ENCODE measurements at regions not wholly inside any gene's neighbourhood (a gene's known extent, or its start where the extent isn't known, plus 50 kb on each side); places are given as distances from the start of the nearest gene placed in this dataset.

DNA sequence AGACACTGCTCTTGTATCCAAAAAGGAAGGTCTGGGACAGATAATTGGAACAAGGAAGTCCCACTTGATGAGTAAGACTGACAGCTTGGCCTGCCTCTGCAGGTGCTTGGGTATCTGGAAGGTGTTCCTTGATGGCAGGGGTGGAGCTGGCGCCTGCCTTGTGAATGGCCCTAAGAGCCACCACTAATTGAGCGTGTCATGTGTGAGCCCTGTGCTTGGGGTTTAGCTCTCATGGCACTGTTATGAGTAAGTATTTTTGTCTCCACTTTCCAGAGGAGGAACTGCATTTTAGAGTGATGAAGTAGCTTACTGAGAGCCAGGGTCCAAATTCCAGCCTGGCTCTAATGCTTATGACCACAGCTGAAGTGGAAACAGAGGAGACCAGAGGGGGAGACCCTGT is 71.2 kb upstream of the NECTIN1 start:
- peaks cover 10% of the 10 kb centered on the region for H3K4me1 Mint-ChIP-seq (ENCODE audit: low read depth)
- TF ChIP-seq, protein P1, sequence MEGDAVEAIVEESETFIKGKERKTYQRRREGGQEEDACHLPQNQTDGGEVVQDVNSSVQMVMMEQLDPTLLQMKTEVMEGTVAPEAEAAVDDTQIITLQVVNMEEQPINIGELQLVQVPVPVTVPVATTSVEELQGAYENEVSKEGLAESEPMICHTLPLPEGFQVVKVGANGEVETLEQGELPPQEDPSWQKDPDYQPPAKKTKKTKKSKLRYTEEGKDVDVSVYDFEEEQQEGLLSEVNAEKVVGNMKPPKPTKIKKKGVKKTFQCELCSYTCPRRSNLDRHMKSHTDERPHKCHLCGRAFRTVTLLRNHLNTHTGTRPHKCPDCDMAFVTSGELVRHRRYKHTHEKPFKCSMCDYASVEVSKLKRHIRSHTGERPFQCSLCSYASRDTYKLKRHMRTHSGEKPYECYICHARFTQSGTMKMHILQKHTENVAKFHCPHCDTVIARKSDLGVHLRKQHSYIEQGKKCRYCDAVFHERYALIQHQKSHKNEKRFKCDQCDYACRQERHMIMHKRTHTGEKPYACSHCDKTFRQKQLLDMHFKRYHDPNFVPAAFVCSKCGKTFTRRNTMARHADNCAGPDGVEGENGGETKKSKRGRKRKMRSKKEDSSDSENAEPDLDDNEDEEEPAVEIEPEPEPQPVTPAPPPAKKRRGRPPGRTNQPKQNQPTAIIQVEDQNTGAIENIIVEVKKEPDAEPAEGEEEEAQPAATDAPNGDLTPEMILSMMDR (IDR thresholded peaks at IDR 0.05; ENCODE audit: unreplicated experiment), result no peak
- H3K4me3 Mint-ChIP-seq (ENCODE audit: low read depth), result no peak overlapping the region
- no peaks in the 10 kb centered on the region for H3K36me3 Mint-ChIP-seq (ENCODE audit: insufficient read depth)
- no peak for DNase-seq (ENCODE audit: low spot score, unreplicated experiment)
- no peaks in the 10 kb centered on the region for H3K9me3 Mint-ChIP-seq (ENCODE audit: low read depth)
- no peak overlapping the region for H3K27ac Mint-ChIP-seq
- H3K27me3 Mint-ChIP-seq, result peaks cover 31% of the 10 kb centered on the region

DNA sequence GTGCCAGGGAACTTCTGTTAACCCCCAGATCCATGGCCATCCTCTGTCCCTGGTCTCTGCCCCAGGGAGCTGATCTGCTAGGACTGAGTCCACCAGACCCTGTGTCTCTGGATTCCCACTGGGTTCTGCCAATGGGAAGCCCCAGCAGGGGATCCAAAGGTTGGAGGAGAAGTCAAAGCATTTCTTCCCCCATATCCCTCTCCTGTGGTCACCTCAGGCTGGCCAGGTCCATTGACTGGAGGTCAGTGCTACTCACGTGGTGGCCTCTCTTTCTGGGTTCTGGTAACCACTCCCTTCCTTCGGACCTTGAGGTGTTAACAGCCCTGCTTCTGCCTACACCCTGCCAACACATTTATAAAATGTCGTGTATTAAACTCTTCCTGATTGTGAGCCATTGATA is 69.7 kb upstream of the NECTIN1 start:
- Mint-ChIP-seq H3K4me1 (ENCODE audit: low read depth) (peaks cover 10% of the 10 kb centered on the region), H3K9me3 (ENCODE audit: low read depth) (no peaks in the 10 kb centered on the region), H3K36me3 (ENCODE audit: insufficient read depth) (no peaks in the 10 kb centered on the region), H3K4me3 (ENCODE audit: low read depth) (no peak overlapping the region), H3K27ac (no peak overlapping the region), H3K27me3 (peaks cover 31% of the 10 kb centered on the region)
- TF ChIP-seq, protein P1 (IDR thresholded peaks at IDR 0.05; ENCODE audit: unreplicated experiment), result no peak
- DNase-seq (ENCODE audit: low spot score, unreplicated experiment), result no peak

DNA sequence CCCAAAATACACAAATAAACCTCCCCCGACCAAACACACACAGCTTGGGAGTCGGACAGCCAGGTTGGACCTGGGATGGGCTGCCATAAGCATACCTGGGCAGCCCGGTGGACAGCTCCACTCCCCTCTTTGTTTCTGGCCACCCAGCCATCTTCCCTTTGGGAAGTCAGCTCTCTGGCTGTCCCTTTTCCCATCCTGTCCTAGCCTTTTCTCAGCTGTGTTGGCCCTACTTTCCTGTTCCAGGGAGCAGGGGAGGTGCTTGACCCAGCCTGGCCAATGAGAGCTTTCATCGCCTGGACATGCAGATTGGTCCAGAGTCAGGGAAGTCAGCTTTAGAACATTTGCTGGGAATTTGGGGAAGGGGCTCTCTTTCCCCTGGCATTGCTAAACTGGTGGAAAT is 68.7 kb upstream of the NECTIN1 start:
- Mint-ChIP-seq H3K9me3 (ENCODE audit: low read depth) (no peaks in the 10 kb centered on the region), H3K27me3 (peaks cover 36% of the 10 kb centered on the region), H3K36me3 (ENCODE audit: insufficient read depth) (no peaks in the 10 kb centered on the region), H3K27ac (no peak overlapping the region), H3K4me3 (ENCODE audit: low read depth) (no peak overlapping the region), H3K4me1 (ENCODE audit: low read depth) (peaks cover 10% of the 10 kb centered on the region)
- DNase-seq (ENCODE audit: low spot score, unreplicated experiment), result no peak
- TF ChIP-seq, protein P1 (IDR thresholded peaks at IDR 0.05; ENCODE audit: unreplicated experiment), result no peak

DNA sequence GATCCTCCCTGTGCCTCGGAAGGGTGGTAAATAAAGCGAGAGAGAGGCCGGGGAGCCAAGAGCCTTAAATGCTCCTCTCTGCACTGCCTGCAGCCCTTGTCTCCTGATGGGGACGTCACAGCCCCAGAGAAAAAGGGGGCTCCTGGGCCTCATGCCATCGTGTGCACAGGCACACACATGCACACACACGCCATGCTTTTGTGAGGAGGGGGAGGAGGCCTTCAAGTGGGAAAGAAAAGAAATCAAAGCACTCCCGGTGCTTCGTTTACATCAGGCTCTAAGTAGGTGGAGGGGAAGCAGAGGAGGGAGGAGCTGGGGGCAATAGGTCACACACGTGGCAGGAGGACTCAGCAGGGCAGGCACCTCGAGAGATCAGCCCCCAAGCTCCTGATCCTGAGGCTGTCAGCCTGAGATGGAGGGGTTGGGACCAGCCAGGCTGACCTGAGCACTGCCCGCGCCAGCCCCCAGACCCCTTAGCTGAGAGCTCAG is 68.2 kb upstream of the NECTIN1 start:
- TF ChIP-seq, protein P1 (IDR thresholded peaks at IDR 0.05; ENCODE audit: unreplicated experiment), result no peak
- no peak for DNase-seq (ENCODE audit: low spot score, unreplicated experiment)
- H3K27ac Mint-ChIP-seq, result no peak overlapping the region
- H3K4me3 Mint-ChIP-seq (ENCODE audit: low read depth), result no peak overlapping the region
- H3K36me3 Mint-ChIP-seq (ENCODE audit: insufficient read depth), result no peaks in the 10 kb centered on the region
- H3K9me3 Mint-ChIP-seq (ENCODE audit: low read depth), result no peaks in the 10 kb centered on the region
- H3K4me1 Mint-ChIP-seq (ENCODE audit: low read depth), result peaks cover 10% of the 10 kb centered on the region
- H3K27me3 Mint-ChIP-seq, result peaks cover 36% of the 10 kb centered on the region

DNA sequence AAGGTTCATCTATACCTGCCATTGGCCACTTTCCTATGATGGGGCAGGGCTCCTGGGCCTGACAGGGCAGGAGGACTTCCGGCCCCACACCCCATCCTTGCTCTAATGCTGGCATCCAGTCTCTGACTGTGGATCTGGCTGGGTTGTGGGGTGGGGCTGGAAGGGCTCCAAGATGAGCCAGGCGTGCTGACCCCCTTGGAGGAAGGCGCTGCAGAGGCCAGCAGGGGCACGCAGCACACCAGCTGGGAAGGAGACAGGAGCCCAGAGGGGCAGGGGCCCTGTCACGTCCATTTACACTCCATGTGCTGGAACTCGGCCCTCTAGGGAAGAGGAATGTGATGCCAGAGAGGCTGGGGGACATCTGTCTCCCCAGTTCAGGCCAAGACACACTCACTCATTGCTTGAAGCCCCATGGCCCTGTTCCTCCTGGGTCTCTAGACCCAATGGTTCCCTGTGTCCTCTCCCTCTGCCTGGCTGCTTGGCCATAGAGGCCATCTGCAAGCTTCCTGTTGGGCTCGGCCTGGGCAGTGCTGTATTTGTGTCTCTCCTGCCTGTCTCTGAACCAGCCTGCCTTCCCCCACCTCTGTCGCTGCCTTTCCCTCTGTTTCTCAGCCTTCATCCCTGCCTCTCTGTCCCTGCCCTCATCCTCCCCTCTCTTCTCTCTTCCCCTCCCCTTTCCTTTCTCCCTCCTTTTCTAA is 67.5 kb upstream of the NECTIN1 start:
- Mint-ChIP-seq H3K27me3 (peaks cover 37% of the 10 kb centered on the region), H3K4me3 (ENCODE audit: low read depth) (no peak overlapping the region), H3K9me3 (ENCODE audit: low read depth) (no peaks in the 10 kb centered on the region), H3K36me3 (ENCODE audit: insufficient read depth) (no peaks in the 10 kb centered on the region), H3K4me1 (ENCODE audit: low read depth) (peaks cover 10% of the 10 kb centered on the region), H3K27ac (no peak overlapping the region)
- TF ChIP-seq, protein P1 (IDR thresholded peaks at IDR 0.05; ENCODE audit: unreplicated experiment), result no peak
- DNase-seq (ENCODE audit: low spot score, unreplicated experiment), result no peak
